Ishikawa (cell line): ENCODE measurements at regions not wholly inside any gene's neighbourhood (a gene's known extent, or its start where the extent isn't known, plus 50 kb on each side); places are given as distances from the start of the nearest gene placed in this dataset.

Experiments
- CEBPB ChIP-seq: IDR thresholded peaks from 2 replicates; pipeline ENCODE4 v1.6.1; 2012
- CREB1 ChIP-seq: IDR thresholded peaks from 2 replicates; pipeline ENCODE4 v1.6.1; 2012; ENCODE audit warnings: low read depth
- EGR1 ChIP-seq: IDR thresholded peaks from 2 replicates; pipeline ENCODE4 v1.6.1; 2012
- EP300 ChIP-seq: IDR thresholded peaks from 2 replicates; pipeline ENCODE4 v1.6.1; 2012; ENCODE audit warnings: borderline replicate concordance
- FOXM1 ChIP-seq: IDR thresholded peaks from 2 replicates; pipeline ENCODE4 v1.6.1; 2012; ENCODE audit warnings: low read depth, borderline replicate concordance
- MAX ChIP-seq: IDR thresholded peaks from 2 replicates; pipeline ENCODE4 v1.6.1; 2012
- NFIC ChIP-seq: IDR thresholded peaks from 2 replicates; pipeline ENCODE4 v1.6.1; 2012
- RAD21 ChIP-seq: IDR thresholded peaks from 2 replicates; pipeline ENCODE4 v1.6.1; 2012; ENCODE audit warnings: low read depth
- REST ChIP-seq: IDR thresholded peaks from 2 replicates; pipeline ENCODE4 v1.6.1; 2012; ENCODE audit warnings: low read depth, mild to moderate bottlenecking
- TAF1 ChIP-seq: IDR thresholded peaks from 2 replicates; pipeline ENCODE4 v1.6.1; 2012; ENCODE audit warnings: low read depth, mild to moderate bottlenecking
- TCF12 ChIP-seq: IDR thresholded peaks from 2 replicates; pipeline ENCODE4 v1.6.1; 2012; ENCODE audit warnings: low read depth
- TEAD4 ChIP-seq: IDR thresholded peaks from 2 replicates; pipeline ENCODE4 v1.6.1; 2012
- YY1 ChIP-seq: IDR thresholded peaks from 2 replicates; pipeline ENCODE4 v1.6.1; 2012; ENCODE audit warnings: low read depth
- ZBTB7A ChIP-seq: IDR thresholded peaks from 2 replicates; pipeline ENCODE4 v1.6.1; 2012; ENCODE audit warnings: low read depth
- TF ChIP-seq, protein P1 (sequence below): IDR thresholded peaks from 2 replicates; pipeline ENCODE4 v1.6.1; 2012

- TF ChIP-seq REST (no peak), NFIC (no peak), TAF1 (no peak), YY1 (no peak), FOXM1 (no peak), EP300 (no peak), CREB1 (no peak), MAX (no peak), EGR1 (no peak), ZBTB7A (no peak), TCF12 (no peak), TEAD4 (no peak), CEBPB (no peak), RAD21 (no peak)
- TF ChIP-seq, protein P1, sequence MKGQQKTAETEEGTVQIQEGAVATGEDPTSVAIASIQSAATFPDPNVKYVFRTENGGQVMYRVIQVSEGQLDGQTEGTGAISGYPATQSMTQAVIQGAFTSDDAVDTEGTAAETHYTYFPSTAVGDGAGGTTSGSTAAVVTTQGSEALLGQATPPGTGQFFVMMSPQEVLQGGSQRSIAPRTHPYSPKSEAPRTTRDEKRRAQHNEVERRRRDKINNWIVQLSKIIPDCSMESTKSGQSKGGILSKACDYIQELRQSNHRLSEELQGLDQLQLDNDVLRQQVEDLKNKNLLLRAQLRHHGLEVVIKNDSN, result no peak
Observed at GRCh38 chr13:73335944-73336343, 277.1 kb downstream of the KLF5 start.

DNA sequence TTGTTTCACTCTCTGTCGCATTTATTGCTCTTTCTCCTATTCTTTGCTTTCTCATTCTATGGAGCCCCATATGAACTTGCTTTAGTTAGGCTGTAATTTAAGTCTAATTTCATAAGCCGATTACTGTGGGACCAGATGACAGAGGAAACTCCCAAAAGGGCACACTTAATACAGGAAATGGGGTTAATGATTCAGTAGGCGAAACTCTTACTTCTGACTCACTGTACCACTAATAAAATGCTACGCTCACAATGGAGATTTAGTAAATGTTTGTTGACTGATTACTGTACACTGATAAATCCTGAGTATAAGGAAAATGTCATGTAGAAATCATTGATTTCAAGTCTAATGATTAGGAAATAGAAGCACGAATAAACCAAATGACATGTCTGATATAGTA lies 276.4 kb downstream of the KLF5 start:
- TF ChIP-seq MAX, result no peak
- no peak for TF ChIP-seq EGR1

DNA sequence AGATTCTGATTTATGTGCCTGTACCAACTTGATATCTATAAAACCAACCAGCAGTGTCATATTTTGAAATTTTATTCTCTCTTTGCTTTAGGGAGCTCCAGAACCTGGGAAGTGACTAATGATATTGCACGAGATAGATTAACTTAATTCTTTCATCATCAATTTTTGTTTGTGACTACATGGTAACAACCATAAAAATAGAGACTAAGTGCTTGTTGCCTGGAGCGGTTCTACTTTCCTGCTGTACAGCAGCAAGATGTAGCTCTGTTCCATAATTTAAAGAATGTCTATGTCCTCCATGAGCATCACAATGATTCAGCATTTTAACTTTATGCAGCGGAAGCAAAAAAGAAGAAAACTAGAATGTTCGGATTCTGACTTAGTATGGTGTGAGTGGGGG lies 275.6 kb downstream of the KLF5 start:
- no peak for TF ChIP-seq TEAD4
- TF ChIP-seq REST, result no peak
- no peak for TF ChIP-seq NFIC

GRCh38 chr13:73331556-73331955 lies 272.8 kb downstream of the KLF5 start:
- no peak for TF ChIP-seq FOXM1
- TF ChIP-seq REST, result no peak
- TF ChIP-seq YY1, result no peak
- TF ChIP-seq MAX, result no peak
- TF ChIP-seq, protein P1, result no peak
- TF ChIP-seq EGR1, result no peak
- no peak for TF ChIP-seq TCF12
- TF ChIP-seq RAD21, result no peak
- no peak for TF ChIP-seq ZBTB7A
- no peak for TF ChIP-seq NFIC
- no peak for TF ChIP-seq TAF1
- no peak for TF ChIP-seq EP300
- no peak for TF ChIP-seq TEAD4
- TF ChIP-seq CREB1, result no peak
- no peak for TF ChIP-seq CEBPB

GRCh38 chr13:73329355-73329754 lies 270.6 kb downstream of the KLF5 start:
- TF ChIP-seq, protein P1, result no peak
- TF ChIP-seq CEBPB (no peak), NFIC (no peak), TAF1 (no peak), TCF12 (no peak), MAX (no peak), TEAD4 (no peak), FOXM1 (no peak), EP300 (no peak), CREB1 (no peak), ZBTB7A (no peak), REST (no peak), RAD21 (no peak), EGR1 (no peak), YY1 (no peak)
